Posterior cingulate gyrus (tissue), 11 donors: ENCODE measurements at regions not wholly inside any gene's neighbourhood (a gene's known extent, or its start where the extent isn't known, plus 50 kb on each side); places are given as distances from the start of the nearest gene placed in this dataset.

Source experiments
- DNase-seq, 10 donors: peaks; one replicate each; pipeline versions ENCODE4 v3.0.0 to v3.0.0-alpha.2; 2020 to 2021; ENCODE audit warnings: mixed read lengths in 3 of 10
- intact Hi-C: fragments of 100-400 bp; cut with DNase I; formaldehyde crosslinking; loops from one replicate; pipeline ENCODE4 v1.15.1; 2023

DNA sequence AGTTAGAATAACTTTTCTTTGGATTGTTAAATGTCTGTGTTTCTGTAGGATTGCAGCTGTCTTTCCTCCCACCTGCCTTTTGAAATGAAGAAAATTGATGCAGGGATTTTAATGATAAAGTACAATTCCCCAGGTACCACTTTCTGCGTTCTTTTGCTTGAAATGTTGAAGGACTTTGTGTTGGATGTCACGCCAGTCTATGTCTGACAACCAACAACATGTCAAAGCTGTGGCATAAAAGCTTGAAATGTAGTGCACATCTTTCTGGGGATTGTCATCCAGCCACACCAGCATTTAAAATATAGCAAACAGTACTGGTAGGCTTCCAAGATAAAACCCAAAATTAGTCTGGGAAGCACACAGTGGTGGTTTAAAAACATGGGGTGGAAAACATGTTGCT, 381.4 kb downstream of the TMEM161B start:
- no peak for DNase-seq
- intact Hi-C loops, result loop anchor here (5.0 kb wide), 1 partner anchor 90 kb away; no protein-coding TSS in a partner anchor

DNA sequence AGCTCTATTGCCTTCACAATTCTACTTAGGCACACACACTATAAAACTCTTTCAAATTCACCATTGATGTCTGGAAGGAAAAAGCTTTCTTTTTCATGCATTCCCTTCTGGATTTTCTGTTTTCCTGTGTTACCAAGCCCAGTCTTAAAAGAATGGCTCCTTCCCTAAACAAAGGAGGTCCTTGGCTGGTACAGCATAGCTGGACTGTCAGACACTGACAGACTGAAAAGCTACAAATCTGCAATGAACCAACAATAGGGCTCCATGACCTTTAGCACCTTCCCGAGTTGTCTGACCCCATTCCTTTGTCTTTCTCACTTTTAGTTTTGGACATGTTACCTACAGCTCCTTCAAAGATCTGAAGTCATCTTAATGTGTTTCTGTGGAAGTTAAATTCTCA, 382.5 kb downstream of the TMEM161B start:
- intact Hi-C loops, result loop anchor here (5.0 kb wide), 1 partner anchor 89 kb away; no protein-coding TSS in a partner anchor
- no peak for DNase-seq

DNA sequence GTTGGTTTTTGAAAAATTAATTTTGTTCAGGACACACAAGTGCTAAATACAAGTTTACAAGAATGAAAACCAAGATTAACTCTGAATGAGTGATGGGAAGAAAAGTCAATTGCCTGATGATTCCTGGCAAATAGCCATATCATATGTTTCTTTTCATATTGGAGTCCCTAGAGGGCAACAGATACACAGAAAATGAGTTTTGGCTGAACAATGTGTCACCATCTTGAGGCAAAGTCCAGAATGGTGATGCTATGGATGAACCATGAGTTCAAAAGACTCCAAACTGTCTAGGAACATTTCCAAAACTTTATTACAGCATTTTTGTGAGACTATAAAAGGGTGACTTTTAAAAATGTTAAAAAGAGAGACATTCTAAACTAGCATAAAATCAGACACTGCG, 382.9 kb downstream of the TMEM161B start:
- intact Hi-C loops, result loop anchor here (5.0 kb wide), 1 partner anchor 88 kb away; no protein-coding TSS in a partner anchor
- no peak for DNase-seq

DNA sequence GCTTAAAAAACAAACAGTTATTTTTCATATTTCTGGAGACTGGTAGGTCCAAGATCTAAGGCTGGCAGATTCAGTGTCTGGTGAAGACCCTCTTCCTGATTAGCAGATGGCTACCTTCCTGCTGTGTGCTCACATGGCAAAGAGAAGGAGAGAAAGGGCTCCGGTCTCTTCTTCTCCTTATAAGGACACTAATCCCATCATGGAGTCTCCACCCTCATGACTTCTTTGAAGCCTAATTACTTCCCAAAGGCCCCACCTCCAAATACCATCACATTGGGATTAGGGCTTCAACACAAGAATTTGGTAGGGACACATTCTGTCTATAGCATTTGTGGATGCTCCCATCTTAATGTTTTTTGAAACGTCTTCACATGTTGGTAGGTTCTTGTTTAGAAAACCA, 391.1 kb downstream of the TMEM161B start:
- intact Hi-C loops, result no loop called here
- no peak for DNase-seq

DNA sequence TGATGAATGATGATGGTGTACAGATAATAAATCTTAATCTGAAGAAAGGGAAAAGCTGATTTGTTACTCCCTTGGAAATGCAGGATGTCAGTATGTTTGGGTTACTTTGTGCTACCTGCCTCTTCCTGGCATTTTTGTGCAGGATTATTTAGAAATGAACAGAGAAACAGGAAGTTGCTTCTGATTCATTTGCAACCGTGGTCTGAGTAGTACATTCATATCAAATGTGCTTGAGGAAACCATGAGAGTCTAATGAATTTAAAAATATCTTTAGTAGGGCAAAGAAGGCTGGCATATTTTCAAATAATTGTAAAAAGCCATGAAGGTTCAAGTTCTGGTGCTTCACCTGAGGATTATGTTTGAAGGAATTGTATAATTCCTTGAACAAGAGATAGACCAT, 391.6 kb downstream of the TMEM161B start:
- no peak for DNase-seq
- intact Hi-C loops, result no loop called here

DNA sequence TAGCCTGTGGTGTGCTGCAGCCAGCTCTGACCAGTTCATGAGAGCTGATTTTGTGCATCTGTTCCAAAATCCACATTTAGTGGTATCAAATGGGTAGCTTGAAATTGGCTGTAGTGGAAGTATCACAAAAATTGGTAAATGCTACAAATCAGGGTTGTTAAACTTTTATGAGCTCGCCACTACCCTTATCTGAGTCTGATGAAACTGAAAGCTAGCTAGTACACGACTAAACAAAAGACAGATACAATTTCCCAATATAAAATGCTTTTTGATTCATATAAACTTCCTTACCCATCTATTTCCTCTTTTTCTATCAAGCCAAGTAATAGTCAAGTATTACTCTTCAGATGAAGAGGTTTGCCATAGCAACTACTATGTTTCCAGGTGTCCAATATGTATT, 392.0 kb downstream of the TMEM161B start:
- DNase-seq, result no peak
- intact Hi-C loops, result no loop called here

DNA sequence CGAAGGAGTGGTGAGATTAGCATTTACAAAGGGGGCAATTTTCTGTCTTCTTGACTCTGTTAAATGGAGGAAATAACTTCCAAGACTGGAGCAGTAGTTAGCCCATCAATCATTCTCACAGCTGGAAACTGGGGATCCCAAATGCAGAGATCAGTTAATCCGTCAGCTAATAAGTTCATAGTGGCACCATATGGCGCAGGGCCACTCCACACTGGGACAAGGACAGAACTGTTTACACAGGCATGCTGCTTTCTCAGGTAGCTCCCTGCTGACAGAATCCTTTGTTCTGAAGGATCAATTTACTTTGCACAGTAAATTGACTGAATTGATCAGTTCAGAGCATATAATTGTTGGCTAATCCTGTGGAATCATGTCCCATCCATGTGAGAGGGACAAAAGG, 395.7 kb downstream of the TMEM161B start:
- no peak for DNase-seq

DNA sequence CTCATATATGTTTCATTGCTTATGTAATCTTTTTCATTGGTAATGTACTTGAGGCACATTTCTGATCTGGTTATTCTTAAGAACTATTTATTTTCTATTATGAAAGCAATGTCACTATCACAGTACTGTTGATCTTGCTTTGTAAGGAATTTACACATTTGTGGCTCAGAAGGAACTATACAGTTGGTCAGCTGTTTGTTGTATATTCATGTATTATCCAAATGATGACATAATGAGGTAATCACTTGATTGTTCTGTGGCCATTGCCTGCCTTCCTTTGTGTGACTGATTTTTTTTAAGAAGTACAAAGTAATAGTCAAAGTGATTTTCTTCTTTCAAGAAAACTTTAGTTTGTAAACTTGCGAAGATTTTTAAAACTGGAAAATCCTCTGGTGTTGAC, 399.9 kb downstream of the TMEM161B start:
- DNase-seq, result no peak
- intact Hi-C loops, result no loop called here

More for the DNA sequence above, 395.7 kb downstream of the TMEM161B start:
- intact Hi-C loops, result no loop called here

DNA sequence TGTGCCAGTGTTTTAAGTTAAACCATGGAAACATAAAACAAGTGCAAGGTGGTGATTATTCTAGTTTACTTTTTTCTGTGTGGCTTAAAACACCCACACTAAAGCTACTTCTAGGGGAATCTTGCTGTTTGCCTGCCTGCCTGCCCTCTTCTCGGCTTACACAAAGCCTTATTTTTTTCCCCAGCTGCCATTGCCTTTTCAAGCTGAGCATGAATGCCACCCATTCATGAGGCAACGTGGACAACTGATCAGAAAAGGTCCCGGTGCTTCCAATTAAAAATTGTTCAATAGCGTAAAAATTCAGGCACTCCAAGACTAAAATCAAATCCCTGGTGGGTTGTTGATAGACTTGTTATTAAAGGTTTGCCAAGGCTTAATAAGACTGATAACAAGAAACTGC, 401.4 kb downstream of the TMEM161B start:
- intact Hi-C loops, result no loop called here
- no peak for DNase-seq

DNA sequence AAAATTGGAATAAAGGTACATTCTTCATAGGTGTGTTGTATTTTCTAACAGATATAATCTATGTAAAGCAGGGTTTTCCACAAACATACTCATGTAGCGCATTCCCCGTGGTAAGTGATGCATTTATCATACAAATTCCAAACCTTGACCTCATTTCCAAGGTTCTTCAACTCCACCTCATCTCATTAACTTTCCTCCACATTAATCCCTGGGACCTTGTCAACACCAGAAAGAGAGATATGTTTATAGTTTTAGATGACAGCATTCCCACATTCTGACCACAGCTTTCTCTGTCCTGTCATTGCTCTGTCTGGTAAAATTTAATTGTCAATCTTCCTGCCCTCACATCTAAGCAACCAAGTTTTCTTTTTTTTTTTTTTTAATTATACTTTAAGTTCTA, 415.1 kb downstream of the TMEM161B start:
- DNase-seq, result no peak
- intact Hi-C loops, result no loop called here

DNA sequence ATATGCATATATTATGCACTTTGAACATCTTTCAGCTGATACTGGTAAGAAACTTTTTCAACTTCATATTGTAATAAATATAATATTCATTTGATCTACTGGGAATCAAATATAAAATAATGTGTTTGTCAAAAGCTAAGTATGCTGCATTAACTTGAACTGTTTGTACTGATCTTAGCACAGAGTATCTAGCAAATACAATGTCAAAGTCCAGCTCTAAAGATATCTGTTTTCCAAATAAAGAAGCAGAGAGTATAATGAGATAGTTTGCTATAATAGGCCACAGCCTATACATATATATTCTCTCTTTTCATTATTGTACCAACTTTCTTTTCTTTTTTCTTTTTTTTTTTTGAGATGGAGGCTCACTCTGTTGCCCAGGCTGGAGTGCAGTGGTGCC, 417.0 kb downstream of the TMEM161B start:
- no peak for DNase-seq
- intact Hi-C loops, result no loop called here

DNA sequence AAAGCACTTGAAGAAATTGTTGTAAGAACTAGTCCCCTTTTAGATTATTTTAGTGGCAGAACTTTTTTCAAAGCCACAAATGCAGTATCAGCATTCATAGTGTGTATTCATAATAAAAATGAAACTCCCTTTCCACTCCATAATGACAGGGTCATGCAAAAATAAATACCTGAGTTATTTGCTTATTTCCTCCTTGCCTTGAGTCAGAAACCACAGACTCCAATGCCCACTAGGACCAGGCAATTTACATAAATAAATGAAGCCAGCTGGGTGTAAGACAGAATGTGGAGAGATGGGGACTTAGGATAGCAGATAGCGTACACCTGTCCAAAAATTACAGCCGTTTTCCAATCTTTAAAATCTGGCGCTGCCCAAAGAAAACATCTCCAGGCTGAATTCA, 417.8 kb downstream of the TMEM161B start:
- intact Hi-C loops, result no loop called here
- no peak for DNase-seq

DNA sequence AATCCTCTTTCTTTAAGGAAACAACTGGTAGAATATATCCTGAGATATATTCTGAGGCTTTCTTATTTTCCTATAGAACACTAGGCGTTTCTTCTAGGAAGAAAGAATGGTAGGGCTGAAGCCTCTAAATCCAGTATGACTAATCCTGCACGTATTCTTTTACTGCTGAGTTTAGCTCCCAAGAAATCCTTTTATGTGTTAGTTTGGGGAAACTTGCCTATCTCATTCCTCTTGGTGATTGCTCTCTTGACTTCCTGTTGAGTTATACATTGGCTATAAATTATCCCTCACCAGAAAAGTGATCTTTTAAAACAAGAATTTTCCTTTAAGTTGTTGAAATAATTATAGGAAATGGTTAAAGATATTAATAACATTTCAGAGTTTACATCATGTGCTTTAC, 422.9 kb downstream of the TMEM161B start:
- DNase-seq, result no peak
- intact Hi-C loops, result no loop called here

DNA sequence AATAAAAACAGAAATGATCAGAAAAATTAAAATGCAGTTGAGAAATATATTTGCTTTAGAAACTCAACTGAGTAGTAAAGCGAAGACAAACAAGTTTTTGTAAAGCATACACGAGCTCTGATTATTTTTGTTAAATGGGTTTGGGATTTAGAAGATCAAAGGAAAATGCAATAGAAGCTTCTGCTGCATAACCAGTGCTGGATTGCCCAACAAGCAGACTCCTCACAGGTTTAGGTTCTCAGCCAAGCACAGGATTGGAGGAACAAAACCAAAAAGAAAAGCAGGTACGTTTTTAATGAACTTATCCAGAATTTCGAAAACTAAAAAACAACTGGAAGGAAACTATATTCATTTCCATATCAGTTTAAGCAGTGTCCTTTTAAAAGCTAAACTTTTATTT, 423.8 kb downstream of the TMEM161B start:
- no peak for DNase-seq
- intact Hi-C loops, result no loop called here

DNA sequence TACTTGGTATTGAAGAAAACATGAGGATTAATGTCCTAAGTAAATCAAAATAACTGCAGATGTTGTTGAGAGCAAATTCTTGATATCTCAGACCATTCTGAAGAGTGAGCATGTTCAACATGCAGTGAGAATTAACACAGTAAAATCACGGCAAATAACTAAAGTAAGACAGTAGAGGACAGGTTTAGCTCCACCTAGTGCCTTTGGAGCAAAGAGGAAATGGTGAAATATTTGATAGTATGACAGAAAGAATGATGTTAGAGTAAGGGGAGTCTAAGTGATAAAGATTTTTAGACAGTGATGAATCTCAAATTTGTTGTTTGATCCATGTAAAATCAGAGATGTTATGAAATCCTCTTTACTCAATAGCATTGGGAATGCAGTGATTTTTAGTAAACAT, 424.2 kb downstream of the TMEM161B start:
- no peak for DNase-seq

DNA sequence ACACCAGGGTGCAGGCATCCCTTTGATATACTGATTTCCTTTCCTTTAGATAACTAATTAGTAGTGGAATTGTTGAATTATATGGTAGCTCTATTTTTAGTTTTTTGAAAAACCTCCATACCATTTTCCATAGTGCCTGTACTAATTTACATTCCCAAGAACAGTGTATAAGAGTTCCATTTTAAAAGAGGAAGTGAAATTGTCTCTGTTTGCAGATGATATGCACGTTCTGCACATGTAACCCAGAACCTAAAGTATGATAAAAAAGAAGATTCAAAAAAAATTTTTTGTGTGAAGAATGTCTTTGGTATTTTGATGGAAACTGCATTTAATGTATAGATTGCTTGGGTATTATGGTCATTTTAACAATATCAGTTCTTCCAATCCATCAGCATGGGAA, 424.0 kb upstream of the CCNH start:
- intact Hi-C loops, result no loop called here
- no peak for DNase-seq

More for the DNA sequence above, 424.2 kb downstream of the TMEM161B start:
- intact Hi-C loops, result no loop called here

DNA sequence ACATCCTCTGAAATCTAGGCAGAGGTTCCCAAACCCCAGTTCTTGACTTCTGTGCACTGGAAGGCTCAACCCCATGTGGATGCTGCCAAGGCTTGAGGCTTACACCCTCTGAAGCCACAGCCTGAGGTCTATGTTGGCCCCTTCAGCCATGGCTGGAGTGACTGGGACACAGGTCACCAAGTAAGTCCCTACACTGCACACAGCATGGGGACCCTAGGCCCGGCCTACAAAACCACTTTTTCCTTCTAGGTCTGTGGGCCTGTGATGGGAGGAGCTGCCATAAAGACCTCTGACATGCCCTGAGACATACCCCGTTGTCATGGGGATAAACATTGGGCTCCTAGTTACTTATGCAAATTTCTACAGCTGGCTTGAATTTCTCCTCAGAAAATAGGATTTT, 418.8 kb upstream of the CCNH start:
- intact Hi-C loops, result no loop called here
- peak in 1 of 10 donors; percentile 71 for DNase-seq

DNA sequence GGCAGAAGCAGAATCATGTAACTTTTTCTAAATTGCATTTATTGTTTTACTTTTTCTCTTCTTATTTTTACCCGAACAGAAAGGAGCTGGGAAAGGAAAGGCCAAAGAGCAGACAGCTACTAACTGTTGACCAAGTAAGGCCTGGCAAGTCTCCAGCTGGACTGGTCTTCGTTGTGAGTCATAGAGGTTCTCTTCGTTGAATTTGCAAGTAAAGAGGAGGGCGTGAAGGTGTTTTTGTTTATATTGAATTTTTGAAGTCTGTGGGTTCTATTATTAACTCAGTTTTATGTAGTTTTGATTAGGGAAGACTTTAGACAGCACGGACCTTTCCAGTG, 416.5 kb upstream of the CCNH start:
- intact Hi-C loops, result no loop called here
- peak in 2 of 10 donors; percentile 8 to 16 for DNase-seq

DNA sequence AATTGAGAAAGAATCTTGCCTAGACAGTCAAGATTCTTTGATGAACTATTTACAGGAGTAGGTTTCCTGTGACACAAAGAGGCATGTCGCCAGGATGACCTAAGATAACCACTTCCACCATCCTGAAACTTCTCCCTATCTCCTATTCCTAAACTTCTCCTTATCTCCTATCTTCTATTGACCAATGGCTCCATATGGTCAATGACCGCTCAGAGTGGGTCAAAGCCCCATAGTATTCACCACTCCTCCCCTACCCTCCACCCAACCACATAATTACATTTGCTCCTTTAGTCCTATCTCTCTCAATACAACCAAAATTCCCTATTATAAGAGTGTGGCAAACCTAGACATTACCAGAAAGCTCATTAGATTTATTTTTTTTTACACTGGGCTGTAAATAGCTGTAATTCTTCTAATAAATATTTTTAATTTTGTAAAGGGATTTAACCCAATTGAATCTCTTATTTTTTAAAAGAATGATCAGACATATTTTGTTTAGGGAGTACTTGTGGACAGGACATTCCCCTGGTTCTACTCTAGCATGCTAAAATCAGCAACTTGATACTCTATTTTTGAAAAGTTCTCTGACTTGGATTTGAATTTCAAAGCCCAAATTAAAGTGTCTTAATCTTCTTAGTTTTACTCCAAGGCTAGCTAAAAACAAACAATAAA, 416.0 kb upstream of the CCNH start:
- intact Hi-C loops, result no loop called here
- DNase-seq, result no peak

DNA sequence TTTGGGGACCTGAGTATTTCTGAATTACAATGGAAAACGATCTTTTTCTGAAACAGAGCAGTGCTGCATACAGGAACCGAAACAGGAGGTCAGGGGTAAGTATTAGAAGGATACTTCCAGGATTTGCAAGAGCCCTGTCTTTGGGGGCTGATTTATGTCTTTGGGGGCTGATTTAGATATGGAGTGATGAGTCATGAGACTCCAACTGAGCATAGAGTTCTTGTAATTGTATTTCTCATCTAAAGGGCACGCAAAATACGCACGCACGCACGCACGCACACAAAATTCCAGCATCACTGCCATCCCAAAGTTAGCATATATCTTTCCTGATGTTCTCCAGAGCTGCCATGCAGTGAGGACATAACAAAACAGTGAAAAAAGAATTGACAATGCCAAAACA, 414.8 kb upstream of the CCNH start:
- DNase-seq, result no peak
- intact Hi-C loops, result no loop called here

DNA sequence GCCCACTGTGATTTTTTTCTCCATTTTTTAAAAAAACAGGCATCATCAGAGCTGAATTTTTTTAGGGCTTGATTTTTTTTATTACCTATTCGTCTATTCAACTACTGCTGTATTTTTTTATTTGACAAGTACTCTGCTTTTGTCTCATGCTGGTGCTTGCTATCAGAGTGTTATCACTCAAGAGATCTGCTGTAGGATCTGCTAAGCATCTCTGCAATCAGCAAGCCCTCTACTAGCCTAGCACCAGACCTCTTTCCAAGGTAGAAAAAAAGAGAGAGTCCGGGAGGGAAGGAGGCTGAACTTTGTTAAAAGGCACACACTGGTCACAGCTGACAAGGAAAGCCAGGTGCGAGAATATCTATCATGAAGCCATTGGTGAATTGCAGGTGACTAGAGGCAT, 413.8 kb upstream of the CCNH start:
- intact Hi-C loops, result no loop called here
- no peak for DNase-seq

DNA sequence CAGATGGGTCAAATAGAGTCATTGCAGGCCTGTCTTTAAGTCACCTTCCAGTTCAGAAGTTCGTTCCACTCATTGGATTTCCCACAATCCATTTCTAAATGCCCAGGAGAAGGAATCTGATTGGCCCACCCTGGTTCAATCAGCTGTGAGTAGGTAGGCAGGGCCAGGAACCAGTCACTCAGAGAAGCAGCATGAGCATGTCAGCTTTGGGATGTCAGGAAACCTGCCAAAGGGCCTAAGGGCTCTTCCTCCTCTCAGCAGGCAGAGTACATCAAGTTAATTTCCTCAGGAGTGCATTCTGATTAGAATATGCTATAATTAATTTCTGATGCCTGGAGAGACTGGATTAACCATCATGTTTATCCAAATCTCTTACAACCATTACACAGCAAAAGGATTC, 412.9 kb upstream of the CCNH start:
- intact Hi-C loops, result no loop called here
- DNase-seq, result no peak

DNA sequence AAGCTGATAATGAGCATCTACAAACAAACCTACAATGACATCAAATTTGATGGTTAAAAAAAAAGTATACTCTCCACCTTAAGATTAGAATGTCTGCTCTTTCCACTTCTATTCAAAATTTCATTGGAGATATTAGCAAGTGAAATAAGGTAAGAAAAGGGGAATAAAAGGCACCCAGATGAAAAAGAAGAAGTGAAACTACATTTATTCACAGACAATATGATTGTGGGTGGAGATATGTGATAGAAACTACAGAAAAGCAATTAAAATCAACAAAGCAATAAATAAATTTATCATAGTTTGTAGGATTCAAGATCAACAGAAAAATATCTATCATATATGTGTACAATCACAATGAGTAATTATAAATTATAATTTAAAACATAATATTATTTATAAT, 395.1 kb upstream of the CCNH start:
- intact Hi-C loops, result no loop called here
- DNase-seq, result no peak
